HG02642 (cell line): ENCODE measurements at regions not wholly inside any gene's neighbourhood (a gene's known extent, or its start where the extent isn't known, plus 50 kb on each side); places are given as distances from the start of the nearest gene placed in this dataset.
"Not testable (repeated sequence)": the region's sequence is repeated elsewhere in the genome, so short reads cannot be mapped to it uniquely, and the experiment has no call there.

Experiments
- ATAC-seq: cut with Tn5 transposase; IDR thresholded peaks from one replicate; pipeline ENCODE4 v1.9.1; 2021; ENCODE audit warnings: mild to moderate bottlenecking; ENCODE audit not compliant: unreplicated experiment, poor library complexity

GRCh38 chr14:71604231-71604630, 328.0 kb upstream of the RGS6 start:
- no peak for ATAC-seq

- no peak for ATAC-seq
Measured at GRCh38 chr14:71606064-71606463, 326.2 kb upstream of the RGS6 start.

DNA sequence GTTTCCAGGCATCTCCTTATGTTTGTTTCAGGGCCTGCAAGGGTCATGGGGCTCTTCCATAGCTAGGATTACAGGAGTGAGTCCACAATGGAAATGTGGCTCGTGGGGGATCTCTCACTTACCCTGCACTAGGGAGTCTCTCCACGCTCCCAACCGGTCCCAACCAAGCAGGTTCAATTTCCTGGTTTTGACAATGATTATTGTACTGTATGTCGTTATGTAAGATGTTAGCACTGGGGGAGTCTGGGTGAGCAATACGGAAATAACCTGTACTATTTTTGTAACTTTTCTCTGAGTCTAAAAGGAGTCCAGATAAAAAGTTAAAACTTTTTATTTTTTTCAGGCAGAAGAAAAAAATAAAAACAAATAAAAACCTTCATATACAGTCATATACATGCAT, 325.7 kb upstream of the RGS6 start:
- ATAC-seq, result no peak

DNA sequence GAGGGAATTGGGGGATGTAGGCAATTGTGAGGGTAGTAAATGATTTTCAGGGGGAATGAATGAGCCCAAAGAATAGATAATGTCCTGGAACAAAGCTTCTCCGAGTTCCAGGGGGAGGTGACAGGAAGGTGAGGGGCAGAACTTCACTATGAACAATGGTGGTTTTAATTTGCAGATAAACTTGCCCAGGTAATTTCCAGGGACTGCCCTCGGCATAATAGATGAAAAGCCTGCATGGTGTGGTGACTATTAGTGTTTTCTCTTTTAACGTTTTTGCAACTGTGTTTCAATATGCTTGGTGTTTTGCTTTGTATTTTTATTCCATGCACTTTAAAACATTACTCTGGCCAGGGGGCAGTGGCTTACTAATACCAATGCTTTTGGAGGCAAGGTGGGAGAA, 325.2 kb upstream of the RGS6 start:
- ATAC-seq, result no peak

DNA sequence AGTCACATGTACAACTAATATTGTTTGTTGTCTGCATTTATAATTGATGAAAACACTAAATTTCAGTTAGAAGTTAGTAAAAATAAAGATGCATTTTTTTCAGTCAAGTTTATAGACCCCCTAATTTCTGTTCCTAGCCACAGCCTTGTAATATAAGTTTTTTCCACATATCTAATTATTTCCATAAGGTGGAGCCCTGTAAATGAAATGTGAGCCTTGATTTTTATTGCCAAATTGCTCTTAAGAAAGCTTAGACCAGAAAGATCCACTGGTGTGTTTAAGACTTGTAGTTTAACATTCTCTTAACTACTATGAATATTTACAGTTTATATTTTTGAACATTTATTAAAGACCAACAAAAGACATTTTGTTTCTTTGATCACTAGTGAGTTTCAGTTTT, 322.1 kb upstream of the RGS6 start:
- ATAC-seq, result no peak

DNA sequence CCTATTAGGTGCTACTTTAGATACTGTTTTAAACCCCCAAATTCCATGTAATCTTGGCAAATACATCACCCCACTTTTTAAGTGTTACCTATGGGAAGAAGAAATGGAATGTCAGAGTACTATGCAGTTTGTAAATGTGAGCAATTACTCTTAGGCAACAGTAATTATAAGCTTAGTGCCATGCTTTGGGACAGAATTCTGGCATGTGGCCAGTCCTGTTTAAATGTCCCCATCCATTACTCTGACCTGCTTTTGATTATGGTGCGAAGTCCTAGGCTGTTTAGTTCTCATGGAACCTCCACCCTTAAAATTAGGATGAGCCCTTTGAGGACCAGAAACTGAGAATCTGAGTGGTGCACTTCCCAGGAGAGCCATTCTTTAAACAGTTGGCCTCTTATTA, 321.4 kb upstream of the RGS6 start:
- ATAC-seq, result no peak

DNA sequence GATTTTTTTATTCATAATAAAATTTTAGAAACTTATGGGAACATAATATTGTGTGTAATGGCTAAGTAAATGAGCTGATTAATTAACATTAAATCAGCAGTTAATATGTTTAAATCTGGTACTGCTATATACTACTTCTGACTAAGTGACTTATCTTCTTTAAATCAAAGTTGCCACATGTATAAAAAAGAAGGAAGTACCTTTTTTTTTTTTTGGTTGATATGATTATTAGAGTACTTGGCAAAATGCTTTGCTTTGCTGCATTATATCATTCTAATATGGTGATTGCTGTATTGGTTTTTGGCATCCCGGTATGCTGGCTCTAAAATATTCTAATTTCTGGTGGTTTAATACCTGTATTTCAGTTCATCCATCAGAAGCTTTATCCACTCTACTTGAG, 319.1 kb upstream of the RGS6 start:
- no peak for ATAC-seq

DNA sequence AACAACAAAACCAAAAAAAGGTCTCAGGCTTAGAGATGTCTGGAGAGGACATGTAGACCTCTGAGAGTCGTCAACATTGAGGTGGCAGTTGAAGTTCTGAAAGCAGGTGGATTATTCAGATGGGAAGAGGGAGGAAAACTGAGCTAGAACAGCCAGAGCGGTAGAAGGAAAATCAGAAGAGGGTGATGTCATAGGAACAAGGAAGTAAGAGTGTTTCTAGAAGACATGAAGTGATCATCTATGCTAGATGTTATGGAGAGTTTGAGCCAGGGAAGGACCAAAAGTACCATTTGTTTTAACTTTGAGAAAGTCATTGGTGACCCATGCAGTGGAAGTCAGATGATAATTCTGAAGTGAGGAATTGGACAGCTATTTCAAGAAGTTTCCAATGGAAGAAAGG, 316.2 kb upstream of the RGS6 start:
- no peak for ATAC-seq

DNA sequence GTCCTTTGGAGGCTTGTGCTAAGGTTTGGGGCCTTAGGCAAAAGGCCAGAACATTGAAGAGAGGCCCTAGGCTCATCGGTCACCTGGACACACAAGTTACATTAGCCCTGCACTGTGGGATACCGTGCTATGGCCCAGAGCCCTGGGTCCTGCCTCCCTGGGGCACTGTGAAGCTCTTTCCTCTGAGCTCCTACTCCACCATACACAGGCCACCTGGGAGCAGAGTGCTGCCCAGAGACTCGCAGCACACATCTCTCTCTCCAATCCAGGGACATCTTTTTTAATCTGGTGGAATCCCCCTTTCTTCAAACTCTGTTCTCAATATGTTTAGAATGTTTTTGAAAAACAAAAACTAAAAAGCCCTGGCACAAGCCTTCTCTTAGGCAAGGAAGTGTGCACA, 314.2 kb upstream of the RGS6 start:
- ATAC-seq, result no peak

- no peak for ATAC-seq
Measured at GRCh38 chr14:71618716-71619115, 313.5 kb upstream of the RGS6 start.

- ATAC-seq, result no peak
Measured at GRCh38 chr14:71619472-71619871, 312.8 kb upstream of the RGS6 start.

- no peak for ATAC-seq
Measured at GRCh38 chr14:71620401-71620800, 311.8 kb upstream of the RGS6 start.

DNA sequence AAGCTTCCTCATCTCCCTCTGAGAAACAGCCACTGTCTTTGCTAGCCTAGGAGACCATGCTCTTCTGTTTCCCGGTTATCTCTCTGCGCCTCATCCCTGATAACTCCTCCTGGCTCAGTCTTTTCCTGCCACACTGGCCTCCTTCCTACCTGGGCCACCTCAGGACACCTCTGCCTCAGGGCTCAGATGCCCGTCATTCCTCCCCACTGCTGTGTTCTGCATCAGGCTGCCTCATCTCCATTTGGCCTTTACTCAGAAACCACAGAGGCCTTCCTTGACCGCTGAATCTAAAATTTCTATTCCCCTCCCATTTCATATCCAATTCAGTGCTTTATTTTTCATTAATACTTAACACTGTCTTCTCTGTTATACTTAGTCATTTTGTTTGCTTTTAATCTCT, 311.0 kb upstream of the RGS6 start:
- ATAC-seq, result no peak

DNA sequence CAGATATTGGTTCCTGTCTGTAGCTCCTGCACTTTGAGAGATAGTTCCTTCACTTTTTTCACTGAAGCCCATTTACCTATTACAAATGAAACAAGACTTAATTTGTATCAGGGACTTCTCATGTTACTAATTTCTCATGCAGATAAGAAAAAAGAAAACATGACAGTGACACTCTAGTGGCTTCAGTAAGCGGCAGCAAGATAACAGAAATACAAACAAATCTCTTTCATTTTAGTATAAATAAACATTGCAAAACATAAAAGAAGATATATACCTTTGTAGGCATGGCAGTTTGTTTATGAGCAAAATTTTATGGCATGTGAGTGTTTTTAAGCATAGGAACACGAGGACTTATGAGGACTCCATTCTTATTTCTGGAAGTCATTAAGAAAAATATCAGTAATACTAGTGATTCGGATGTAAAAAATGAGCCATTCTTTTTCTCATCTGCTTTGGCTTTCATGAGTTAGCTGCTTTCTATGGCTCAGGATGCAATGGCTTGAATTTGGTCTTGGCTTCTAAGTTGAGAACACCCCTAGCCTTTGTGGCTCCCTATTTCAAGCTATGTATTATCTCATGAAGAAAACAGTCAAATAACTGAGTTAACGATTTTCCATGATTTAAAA, 310.1 kb upstream of the RGS6 start:
- ATAC-seq, result no peak

GRCh38 chr14:71623939-71624338, 308.3 kb upstream of the RGS6 start:
- no peak for ATAC-seq

DNA sequence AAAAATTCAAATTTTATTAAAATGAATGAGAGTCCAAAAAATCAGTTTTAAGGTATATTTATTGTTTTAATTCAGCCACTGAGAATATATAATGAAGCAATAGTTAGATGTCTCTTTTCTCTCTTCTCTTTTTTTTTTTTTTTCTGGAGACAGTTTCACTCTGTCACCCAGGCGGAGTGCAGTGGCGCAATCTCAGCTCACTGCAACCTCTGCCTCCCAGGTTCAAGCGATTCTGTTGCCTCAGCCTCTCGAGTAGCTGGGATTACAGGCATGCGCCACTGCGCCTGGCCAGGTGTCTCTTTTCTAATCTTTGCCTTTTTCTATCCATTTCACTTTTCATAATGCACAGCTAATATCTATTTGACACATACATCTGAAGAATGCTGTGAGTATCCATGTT, 307.1 kb upstream of the RGS6 start:
- ATAC-seq, result no peak

DNA sequence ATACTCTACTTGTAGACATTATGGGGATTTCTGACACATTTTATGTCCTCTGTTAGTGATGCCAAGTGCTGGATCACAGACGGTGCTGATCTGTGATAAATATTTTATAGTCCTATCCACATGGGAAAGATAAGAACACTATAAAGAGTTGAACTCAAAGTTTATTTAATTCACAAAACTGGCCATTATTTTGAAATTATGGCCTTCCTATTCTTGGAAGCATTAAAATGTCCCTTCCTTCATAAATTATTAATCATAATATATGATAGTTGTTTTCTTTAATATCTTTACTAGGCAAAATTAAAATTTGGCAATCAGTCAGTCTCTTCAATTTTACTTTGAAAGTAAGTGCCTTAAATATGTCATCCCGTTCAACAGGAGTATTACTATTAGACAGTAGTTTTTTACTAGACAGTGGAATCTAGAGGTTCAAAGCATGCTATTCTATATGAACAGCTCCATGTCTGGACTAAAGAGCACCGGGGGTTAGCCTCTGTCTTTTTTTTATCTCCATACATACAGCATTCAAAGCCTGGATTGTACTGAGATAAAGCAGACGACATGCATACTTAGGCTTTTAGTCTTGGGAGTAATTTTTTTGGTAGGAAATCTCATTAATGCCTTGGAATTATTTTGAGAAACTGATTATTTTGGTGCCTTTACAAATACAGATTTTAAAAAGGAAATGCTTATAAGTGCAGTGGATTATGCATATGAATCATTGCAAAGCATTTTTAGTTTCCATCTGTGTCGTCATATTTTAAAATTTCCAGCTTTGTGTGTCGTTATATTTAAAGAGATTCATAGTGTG, 306.1 kb upstream of the RGS6 start:
- no peak for ATAC-seq

- no peak for ATAC-seq
Measured at GRCh38 chr14:71628433-71628832, 303.8 kb upstream of the RGS6 start.

GRCh38 chr14:71629250-71629649, 303.0 kb upstream of the RGS6 start:
- ATAC-seq, result no peak

DNA sequence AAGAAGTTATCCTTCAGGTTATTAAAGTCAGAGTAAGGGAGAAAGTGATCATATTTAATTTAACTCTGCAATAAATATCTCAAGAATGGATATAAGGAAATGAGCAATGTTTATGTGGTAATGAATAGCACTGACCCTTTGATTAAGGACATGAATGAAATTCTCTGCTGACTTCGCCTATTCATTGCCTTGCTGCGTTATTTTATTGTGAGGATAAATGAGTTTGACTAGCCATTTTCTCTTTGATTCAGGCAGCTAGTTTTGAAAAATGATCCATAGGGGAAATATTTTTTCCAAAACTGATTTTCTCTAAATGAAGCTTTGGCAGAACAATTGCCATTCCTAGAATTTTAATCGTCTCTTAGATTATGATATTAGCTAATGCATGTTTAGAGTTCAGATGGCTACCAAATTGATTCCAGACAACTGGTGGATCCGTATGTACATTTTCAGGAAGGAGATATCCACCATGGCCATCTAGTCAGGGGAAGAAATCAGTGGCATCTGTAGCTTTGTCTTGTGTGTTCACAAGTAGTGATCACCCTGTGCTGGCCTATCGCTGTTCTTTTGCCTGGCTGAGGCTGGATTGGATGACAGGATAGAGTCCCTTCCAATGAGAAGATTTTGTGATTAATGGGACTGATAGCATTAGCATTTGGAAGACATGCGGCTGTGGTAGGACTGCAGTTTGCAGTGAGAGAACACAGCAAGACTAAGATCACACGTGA, 302.3 kb upstream of the RGS6 start:
- no peak for ATAC-seq

- ATAC-seq, result not testable (repeated sequence)
Measured at GRCh38 chr14:71631030-71631429, 301.2 kb upstream of the RGS6 start.
